Pancreas (tissue), 10 donors: ENCODE measurements at regions not wholly inside any gene's neighbourhood (a gene's known extent, or its start where the extent isn't known, plus 50 kb on each side); places are given as distances from the start of the nearest gene placed in this dataset.

Source experiments
- ATAC-seq, 4 donors: fragments of 200-7000 bp; cut with Tn5 transposase; one replicate each; pipeline versions ENCODE4 v1.8.0 to v1.9.1; 2020; ENCODE audit warnings: mild to moderate bottlenecking in 4 of 4, moderate library complexity in 4 of 4
- DNase-seq, 6 donors: peaks; one replicate each; pipeline ENCODE4 v3.0.0-alpha.2; 2020
- FAIRE-seq: peaks from 2 replicates; lab custom pipeline; 2012; peaks lifted over from hg19 to GRCh38; lab: Jason Lieb, UNC
- H3K27ac ChIP-seq, 4 donors: fragments of 200-600 bp; sonication (generic); 1 replicate in 3 of 4; 2 replicates in 1 of 4; pipeline versions ENCODE4 v1.5.0 to v1.8.0; 2020
- H3K27me3 ChIP-seq, 4 donors: fragments of 200-600 bp; one replicate each; pipeline ENCODE4 v1.8.0; 2021
- H3K36me3 ChIP-seq, 3 donors: fragments of 200-600 bp; sonication (generic) in 1 of 3; one replicate each; pipeline versions ENCODE4 v1.5.0 to v1.8.0; 2020 to 2021
- H3K4me1 ChIP-seq, 3 donors: fragments of 200-600 bp; one replicate each; pipeline ENCODE4 v1.8.0; 2021
- H3K4me3 ChIP-seq, 4 donors: fragments of 200-600 bp; sonication (generic) in 2 of 4; one replicate each; pipeline versions ENCODE4 v1.5.0 to v1.8.0; 2020 to 2021
- H3K9me3 ChIP-seq, 4 donors: fragments of 200-600 bp; one replicate each; pipeline ENCODE4 v1.8.0; 2021
- CTCF ChIP-seq, 4 donors: fragments of 200-600 bp; sonication (generic) in 3 of 4; IDR thresholded peaks; one replicate each; pipeline versions ENCODE4 v1.5.0 to v1.8.0; 2021; ENCODE audit warnings: antibody characterized with exemption in 4 of 4
- WGBS, 2 donors: extraction: QIAGEN DNeasy Blood & Tissue Kit; methylation state at CpG; one replicate each; pipeline ENCODE4 v1.1.7; 2013; 5-methylcytosine and 5-hydroxymethylcytosine counted together
- intact Hi-C, 3 donors: fragments of 100-400 bp; cut with DNase I; formaldehyde crosslinking; loops; one replicate each; pipeline versions ENCODE4 v1.11.1 to v1.14.2; 2022
- donor health status: healthy with polysubstance abuse.
- donor health status: DM: no; HTN: no; CAD: no; lungs with moderate emphysema.
- donor health status: DM: no; HTN: no; CAD: no.
- donor health status: control.
- donor health status: control.
- donor health status: Bipolar disorder and iron deficiency.
- donor health status: DM: yes; HTN: yes; CAD: no.
- donor health status: DM: no; HTN: no; CAD: no.
- donor health status: DM: no; HTN: no; CAD: no.
- donor health status: DM: yes; HTN: yes; CAD: no.

- no peak for TF ChIP-seq CTCF (IDR thresholded peaks at IDR 0.05)
- Histone ChIP-seq H3K4me1 (no peaks in the 10 kb centered on the region), H3K27me3 (no peaks in the 10 kb centered on the region), H3K4me3 (no peak overlapping the region), H3K9me3 (no peaks in the 10 kb centered on the region), H3K36me3 (no peaks in the 10 kb centered on the region), H3K27ac (no peak overlapping the region)
- DNase-seq (no peak), ATAC-seq (no peak), FAIRE-seq (no peak)
- intact Hi-C loops: no loop called here
- WGBS, 2 donors: 74 to 84% methylated on average over 11 of the region's 11 CpGs
These were observed 348.3 kb downstream of the PCDH7 start for GRCh38 chr4:31068257-31069075.

- no peaks in the 10 kb centered on the region for H3K27me3 ChIP-seq
- TF ChIP-seq CTCF (IDR thresholded peaks at IDR 0.05): no peak
- H3K27ac ChIP-seq: no peak overlapping the region
- no peaks in the 10 kb centered on the region for H3K36me3 ChIP-seq
- no peaks in the 10 kb centered on the region for H3K4me1 ChIP-seq
- no peak for FAIRE-seq
- no peak for DNase-seq
- intact Hi-C loops: no loop called here
- H3K9me3 ChIP-seq: no peaks in the 10 kb centered on the region
- no peak for ATAC-seq
- no peak overlapping the region for H3K4me3 ChIP-seq
- 43 to 63% methylated on average over 1 of the region's 1 CpG for WGBS, 2 donors
These were observed 349.0 kb downstream of the PCDH7 start for GRCh38 chr4:31069151-31069550.

- intact Hi-C loops: no loop called here
- no peak for ATAC-seq
- TF ChIP-seq CTCF (IDR thresholded peaks at IDR 0.05): no peak
- DNase-seq: no peak
- Histone ChIP-seq H3K36me3 (no peaks in the 10 kb centered on the region), H3K4me3 (no peak overlapping the region), H3K4me1 (no peaks in the 10 kb centered on the region), H3K9me3 (no peaks in the 10 kb centered on the region), H3K27ac (no peak overlapping the region), H3K27me3 (no peaks in the 10 kb centered on the region)
- FAIRE-seq: no peak
- 53 to 75% methylated on average over 3 of the region's 3 CpGs for WGBS, 2 donors
These were observed 351.6 kb downstream of the PCDH7 start for GRCh38 chr4:31071508-31072486.

- Histone ChIP-seq H3K4me1 (no peaks in the 10 kb centered on the region), H3K27me3 (no peaks in the 10 kb centered on the region), H3K4me3 (no peak overlapping the region), H3K36me3 (no peaks in the 10 kb centered on the region), H3K9me3 (no peaks in the 10 kb centered on the region), H3K27ac (no peak overlapping the region)
- no peak for DNase-seq
- no peak for TF ChIP-seq CTCF (IDR thresholded peaks at IDR 0.05)
- 0 to 85% methylated on average over 1 of the region's 1 CpG for WGBS, 2 donors
- ATAC-seq: no peak
- FAIRE-seq: no peak
- intact Hi-C loops: no loop called here
These were observed 355.8 kb downstream of the PCDH7 start for GRCh38 chr4:31075969-31076368.
